A549 (cell line): ENCODE measurements at regions not wholly inside any gene's neighbourhood (a gene's known extent, or its start where the extent isn't known, plus 50 kb on each side); places are given as distances from the start of the nearest gene placed in this dataset.

ENCODE experiments used
- ATAC-seq, 2 experiments: fragments of 200-7000 bp in 1 of 2; fragments of >200 bp in 1 of 2; cut with Nextera tagmentation in 1 of 2; cut with Tn5 transposase in 1 of 2; 3 replicates each; pipeline versions ENCODE4 v1.8.0 to v1.9.1; 2018 to 2020; ENCODE audit warnings: mild to moderate bottlenecking in 1 of 2, moderate library complexity in 1 of 2
- CTCF ChIA-PET: fragments of 300-600 bp; sonication (Branson Sonifier 250); formaldehyde crosslinking; extraction: SDS; loops from one replicate; lab custom pipeline; 2021; ENCODE audit warnings: antibody characterized with exemption, inconsistent platforms; lab: Yijun Ruan, JAX
- POLR2A ChIA-PET: fragments of 350-600 bp; formaldehyde crosslinking; extraction: SDS; loops from one replicate; lab custom pipeline; 2021; ENCODE audit warnings: antibody characterized with exemption, inconsistent platforms; lab: Yijun Ruan, JAX
- DNase-seq, 2 experiments: peaks; one replicate each; pipeline versions ENCODE4 v3.0.0 to v3.0.0-alpha.2; 2011 to 2016; ENCODE audit warnings: low read depth in 1 of 2, low spot score in 1 of 2
- FAIRE-seq: peaks from 2 replicates; lab custom pipeline; 2011; peaks lifted over from hg19 to GRCh38; lab: Jason Lieb, UNC
- H3K27ac ChIP-seq, 2 experiments: fragments of >200 bp; sonication (Bioruptor Twin); formaldehyde crosslinking; 3 replicates each; pipeline ENCODE4 v1.5.1; 2016 to 2017
- H3K4me1 ChIP-seq: fragments of >200 bp; sonication (Bioruptor Twin); formaldehyde crosslinking; 3 replicates; pipeline ENCODE4 v1.6.1; 2016
- H3K4me2 ChIP-seq: fragments of >200 bp; sonication (Bioruptor Twin); formaldehyde crosslinking; 3 replicates; pipeline ENCODE4 v1.6.1; 2016
- H3K4me3 ChIP-seq: fragments of >200 bp; sonication (Bioruptor Twin); formaldehyde crosslinking; 3 replicates; pipeline ENCODE4 v1.5.1; 2016
- H3K9me3 ChIP-seq: fragments of >200 bp; sonication (Bioruptor Twin); formaldehyde crosslinking; 3 replicates; pipeline ENCODE4 v1.6.1; 2016
- ATOH8 ChIP-seq: fragments of 250-450 bp; sonication (Bioruptor Pico); IDR thresholded peaks from 2 replicates; pipeline ENCODE4 v1.5.0; 2020; ENCODE audit warnings: low read depth, mild to moderate bottlenecking, moderate library complexity
- BCL3 ChIP-seq: fragments of >200 bp; sonication (Bioruptor Twin); formaldehyde crosslinking; IDR thresholded peaks from 3 replicates; pipeline ENCODE4 v1.6.1; 2016
- CBX2 ChIP-seq: fragments of 200-600 bp; sonication (generic); IDR thresholded peaks from 2 replicates; pipeline ENCODE4 v1.6.1; 2016; ENCODE audit warnings: low read depth, mild to moderate bottlenecking, borderline replicate concordance
- CHD2 ChIP-seq: fragments of 150-350 bp; IDR thresholded peaks from 2 replicates; pipeline ENCODE4 v1.6.1; 2014; ENCODE audit warnings: low read length; ENCODE audit not compliant: partially characterized antibody
- EHMT2 ChIP-seq: fragments of 200-600 bp; sonication (generic); IDR thresholded peaks from 2 replicates; pipeline ENCODE4 v1.6.1; 2016; ENCODE audit warnings: antibody characterized with exemption, low read depth, mild to moderate bottlenecking, moderate library complexity
- ESRRA ChIP-seq: fragments of 150-350 bp; IDR thresholded peaks from 2 replicates; pipeline ENCODE4 v1.6.1; 2014; ENCODE audit warnings: mild to moderate bottlenecking, low read length, borderline replicate concordance
- FOSB ChIP-seq: fragments of 250-450 bp; sonication (Bioruptor Pico); IDR thresholded peaks from 2 replicates; pipeline ENCODE4 v1.5.0; 2020; ENCODE audit warnings: mild to moderate bottlenecking, moderate library complexity
- GATA3 ChIP-seq: IDR thresholded peaks from 2 replicates; pipeline ENCODE4 v1.6.1; 2012; ENCODE audit warnings: borderline replicate concordance
- HEYL ChIP-seq: fragments of 250-450 bp; sonication (Bioruptor Pico); IDR thresholded peaks from 2 replicates; pipeline ENCODE4 v1.8.0; 2021; ENCODE audit warnings: mild to moderate bottlenecking, moderate library complexity
- HOXA7 ChIP-seq: fragments of 250-450 bp; sonication (Bioruptor Pico); IDR thresholded peaks from 2 replicates; pipeline ENCODE4 v1.5.0; 2020; ENCODE audit warnings: mild to moderate bottlenecking, moderate library complexity
- HOXB5 ChIP-seq: fragments of 250-450 bp; sonication (Bioruptor Pico); IDR thresholded peaks from 2 replicates; pipeline ENCODE4 v1.5.0; 2020; ENCODE audit warnings: mild to moderate bottlenecking, moderate library complexity
- JUNB ChIP-seq: fragments of >200 bp; sonication (Bioruptor Twin); formaldehyde crosslinking; IDR thresholded peaks from 2 replicates; pipeline ENCODE4 v1.6.1; 2016
- KDM5A ChIP-seq: fragments of 200-600 bp; sonication (generic); IDR thresholded peaks from 2 replicates; pipeline ENCODE4 v1.6.1; 2016; ENCODE audit warnings: antibody characterized with exemption, mild to moderate bottlenecking
- MAFK ChIP-seq: fragments of 450-650 bp; IDR thresholded peaks from 2 replicates; pipeline ENCODE4 v1.6.1; 2014; ENCODE audit not compliant: partially characterized antibody
- MYC ChIP-seq: IDR thresholded peaks from 2 replicates; pipeline ENCODE4 v1.6.1; 2012; ENCODE audit warnings: mild to moderate bottlenecking, inconsistent platforms, low read length, improper control_type of control experiment, borderline replicate concordance
- NFE2L2 ChIP-seq: fragments of 150-350 bp; conservative IDR thresholded peaks from 2 replicates; pipeline ENCODE4 v1.6.1; 2014; ENCODE audit warnings: low read length
- PBX3 ChIP-seq: IDR thresholded peaks from 2 replicates; pipeline ENCODE4 v1.6.1; 2012
- PHF8 ChIP-seq: fragments of 200-600 bp; sonication (generic); IDR thresholded peaks from 2 replicates; pipeline ENCODE4 v1.6.1; 2016; ENCODE audit warnings: low read depth, mild to moderate bottlenecking, antibody characterized with exemption, moderate library complexity, borderline replicate concordance
- RAD21 ChIP-seq, 2 experiments: fragments of >200 bp in 1 of 2; sonication (Bioruptor Twin) in 1 of 2; formaldehyde crosslinking in 1 of 2; IDR thresholded peaks in 1 of 2; conservative IDR thresholded peaks in 1 of 2; 2 replicates in 1 of 2; 3 replicates in 1 of 2; pipeline ENCODE4 v1.6.1; 2012 to 2018; ENCODE audit warnings: inconsistent platforms in 1 of 2
- REST ChIP-seq: fragments of 200-600 bp; sonication (generic); IDR thresholded peaks from 2 replicates; pipeline ENCODE4 v1.6.1; 2016; ENCODE audit warnings: antibody characterized with exemption, mild to moderate bottlenecking, moderate library complexity
- RFX5 ChIP-seq: fragments of 450-650 bp; IDR thresholded peaks from 2 replicates; pipeline ENCODE4 v1.7.1; 2014; ENCODE audit warnings: antibody characterized with exemption, mild to moderate bottlenecking, moderate library complexity
- SREBF2 ChIP-seq: fragments of 450-650 bp; IDR thresholded peaks from 2 replicates; pipeline ENCODE4 v1.6.1; 2014; ENCODE audit warnings: mild to moderate bottlenecking, moderate library complexity
- TFCP2L1 ChIP-seq: fragments of 250-450 bp; sonication (Bioruptor Pico); IDR thresholded peaks from 2 replicates; pipeline ENCODE4 v1.5.0; 2021; ENCODE audit warnings: mild to moderate bottlenecking
- WGBS: methylation state at CpG from one replicate; pipeline ENCODE4 v1.1.6; 2017; ENCODE audit errors: missing lambda C conversion rate; 5-methylcytosine and 5-hydroxymethylcytosine counted together

GRCh38 chr2:153811516-153811915 is 60.2 kb upstream of the GALNT13 start:
- no peaks in the 10 kb centered on the region for H3K9me3 ChIP-seq
- no peak overlapping the region for H3K4me3 ChIP-seq
- TF ChIP-seq CHD2 (no peak), JUNB (no peak), PHF8 (no peak), HEYL (CRISPR knock-in tag) (no peak), KDM5A (no peak), PBX3 (no peak), REST (no peak), FOSB (no peak), GATA3 (no peak), HOXB5 (CRISPR knock-in tag) (no peak), RAD21 (conservative IDR thresholded peaks at IDR 0.05 in 1 of 2, IDR thresholded peaks at IDR 0.05 in 1 of 2) (no peak), MAFK (no peak), TFCP2L1 (CRISPR knock-in tag) (no peak), MYC (no peak), EHMT2 (no peak), NFE2L2 (no peak), ESRRA (no peak)
- no peaks in the 10 kb centered on the region for H3K4me1 ChIP-seq
- 8% methylated on average over 1 of the region's 1 CpG for WGBS
- no peak overlapping the region for H3K27ac ChIP-seq
- no peak overlapping the region for H3K4me2 ChIP-seq
- ATAC-seq (no peak), DNase-seq (no peak), FAIRE-seq (no peak)
- ChIA-PET POLR2A (no interaction called here), CTCF (no interaction called here)

GRCh38 chr2:153812632-153813031 is 59.1 kb upstream of the GALNT13 start:
- ChIA-PET CTCF (no interaction called here), POLR2A (no interaction called here)
- no peaks in the 10 kb centered on the region for H3K9me3 ChIP-seq
- no peak for DNase-seq
- ATAC-seq = no peak
- 83% methylated on average over 1 of the region's 1 CpG for whole genome bisulfite sequencing
- H3K4me1 ChIP-seq = no peaks in the 10 kb centered on the region
- no peak for FAIRE-seq
- no peak overlapping the region for H3K4me2 ChIP-seq
- no peak overlapping the region for H3K27ac ChIP-seq
- no peak overlapping the region for H3K4me3 ChIP-seq
- TF ChIP-seq HOXA7 (CRISPR knock-in tag) (no peak), SREBF2 (no peak), BCL3 (no peak), PHF8 (no peak), ATOH8 (CRISPR knock-in tag) (no peak), MAFK (no peak), CBX2 (no peak), RFX5 (no peak)
- TF ChIP-seq, all 56 proteins: peak for 0
